Neural progenitor cell (in vitro differentiated cells): ENCODE measurements at regions not wholly inside any gene's neighbourhood (a gene's known extent, or its start where the extent isn't known, plus 50 kb on each side); places are given as distances from the start of the nearest gene placed in this dataset.

ENCODE experiments used
- EZH2 ChIP-seq: fragments of 200-600 bp; sonication (generic); IDR thresholded peaks from 2 replicates; pipeline ENCODE4 v1.6.1; 2017; ENCODE audit warnings: antibody characterized with exemption, mild to moderate bottlenecking, moderate library complexity
- TF ChIP-seq, protein P1 (sequence below): fragments of 200-600 bp; sonication (generic); IDR thresholded peaks from 2 replicates; pipeline ENCODE4 v1.5.1; 2017; ENCODE audit warnings: antibody characterized with exemption, mild to moderate bottlenecking

DNA sequence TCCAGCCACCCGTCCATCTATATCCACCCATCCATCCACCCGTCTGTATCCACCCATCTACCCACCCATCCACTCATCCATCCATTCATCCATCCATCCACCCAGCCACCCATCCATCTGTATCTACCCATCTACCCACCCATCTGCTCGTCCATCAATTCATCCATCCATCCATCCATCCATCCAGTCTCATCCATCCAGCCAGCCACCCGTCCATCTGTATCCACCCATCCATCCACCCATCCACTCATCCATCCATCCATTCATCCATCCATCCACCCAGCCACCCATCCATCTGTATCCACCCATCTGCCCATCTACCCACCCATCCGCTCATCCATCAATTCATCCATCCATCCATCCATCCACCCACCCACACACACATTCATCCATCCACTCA, 73.2 kb downstream of the UNCX start:
- TF ChIP-seq, protein P1, sequence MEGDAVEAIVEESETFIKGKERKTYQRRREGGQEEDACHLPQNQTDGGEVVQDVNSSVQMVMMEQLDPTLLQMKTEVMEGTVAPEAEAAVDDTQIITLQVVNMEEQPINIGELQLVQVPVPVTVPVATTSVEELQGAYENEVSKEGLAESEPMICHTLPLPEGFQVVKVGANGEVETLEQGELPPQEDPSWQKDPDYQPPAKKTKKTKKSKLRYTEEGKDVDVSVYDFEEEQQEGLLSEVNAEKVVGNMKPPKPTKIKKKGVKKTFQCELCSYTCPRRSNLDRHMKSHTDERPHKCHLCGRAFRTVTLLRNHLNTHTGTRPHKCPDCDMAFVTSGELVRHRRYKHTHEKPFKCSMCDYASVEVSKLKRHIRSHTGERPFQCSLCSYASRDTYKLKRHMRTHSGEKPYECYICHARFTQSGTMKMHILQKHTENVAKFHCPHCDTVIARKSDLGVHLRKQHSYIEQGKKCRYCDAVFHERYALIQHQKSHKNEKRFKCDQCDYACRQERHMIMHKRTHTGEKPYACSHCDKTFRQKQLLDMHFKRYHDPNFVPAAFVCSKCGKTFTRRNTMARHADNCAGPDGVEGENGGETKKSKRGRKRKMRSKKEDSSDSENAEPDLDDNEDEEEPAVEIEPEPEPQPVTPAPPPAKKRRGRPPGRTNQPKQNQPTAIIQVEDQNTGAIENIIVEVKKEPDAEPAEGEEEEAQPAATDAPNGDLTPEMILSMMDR = no peak
- no peak for TF ChIP-seq EZH2
